OCI-LY1 (cell line): ENCODE measurements at regions not wholly inside any gene's neighbourhood (a gene's known extent, or its start where the extent isn't known, plus 50 kb on each side); places are given as distances from the start of the nearest gene placed in this dataset.

Source experiments
- H2AFZ ChIP-seq: fragments of 200-600 bp; sonication (generic), shearing (Covaris generic); 2 replicates; pipeline ENCODE4 v1.6.0; 2014; ENCODE audit warnings: antibody characterized with exemption, mild to moderate bottlenecking, low read length
- H3F3A ChIP-seq: fragments of 200-600 bp; sonication (generic), shearing (Covaris generic); 2 replicates; pipeline ENCODE4 v1.6.0; 2014; ENCODE audit warnings: mild to moderate bottlenecking, antibody characterized with exemption, low read length, moderate library complexity; ENCODE audit not compliant: insufficient read depth
- H3K27ac ChIP-seq: fragments of 200-600 bp; sonication (generic); 2 replicates; pipeline ENCODE4 v1.5.1; 2014; ENCODE audit warnings: low read length, mixed run types, mild to moderate bottlenecking, low read depth; ENCODE audit not compliant: poor library complexity, severe bottlenecking
- H3K27me3 ChIP-seq: fragments of 200-600 bp; sonication (generic); 2 replicates; pipeline ENCODE4 v1.6.0; 2014; ENCODE audit warnings: antibody characterized with exemption, mild to moderate bottlenecking, low read length, moderate library complexity; ENCODE audit not compliant: insufficient read depth
- H3K36me3 ChIP-seq: fragments of 200-600 bp; sonication (generic); 2 replicates; pipeline ENCODE4 v1.6.1; 2014; ENCODE audit warnings: mild to moderate bottlenecking, antibody characterized with exemption, low read length, moderate library complexity, mixed read lengths; ENCODE audit not compliant: insufficient read depth
- H3K4me1 ChIP-seq: fragments of 200-600 bp; sonication (generic); 2 replicates; pipeline ENCODE4 v1.5.1; 2014; ENCODE audit warnings: mild to moderate bottlenecking, low read length, moderate library complexity; ENCODE audit not compliant: insufficient read depth, severe bottlenecking
- H3K4me2 ChIP-seq: fragments of 200-600 bp; sonication (generic), shearing (Covaris generic); 2 replicates; pipeline ENCODE4 v1.6.1; 2014; ENCODE audit warnings: low read length
- H3K4me3 ChIP-seq: fragments of 200-600 bp; sonication (generic); 2 replicates; pipeline ENCODE4 v1.5.1; 2014; ENCODE audit warnings: low read length, low read depth, mild to moderate bottlenecking, mixed read lengths; ENCODE audit not compliant: poor library complexity, severe bottlenecking
- H3K79me2 ChIP-seq: fragments of 200-600 bp; shearing (Covaris generic); 2 replicates; pipeline ENCODE4 v1.6.1; 2016; ENCODE audit warnings: mixed run types, low read length, mixed read lengths; ENCODE audit not compliant: insufficient read depth
- H3K9ac ChIP-seq: fragments of 200-600 bp; sonication (generic), shearing (Covaris generic); 2 replicates; pipeline ENCODE4 v1.6.1; 2014; ENCODE audit warnings: mild to moderate bottlenecking, low read length, mixed read lengths
- H3K9me2 ChIP-seq: fragments of 200-600 bp; sonication (generic), shearing (Covaris generic); 2 replicates; pipeline ENCODE4 v1.6.1; 2014; ENCODE audit warnings: low read depth, mild to moderate bottlenecking, low read length, mixed read lengths
- H3K9me3 ChIP-seq: fragments of 200-600 bp; shearing (Covaris generic); 2 replicates; pipeline ENCODE4 v1.6.1; 2014; ENCODE audit warnings: low read length, mixed read lengths
- H4K20me1 ChIP-seq: fragments of 200-600 bp; sonication (generic), shearing (Covaris generic); 2 replicates; pipeline ENCODE4 v1.6.0; 2016; ENCODE audit warnings: mild to moderate bottlenecking, low read length; ENCODE audit not compliant: insufficient read depth
- EZH2 ChIP-seq: fragments of 200-600 bp; sonication (generic), shearing (Covaris generic); IDR thresholded peaks from 2 replicates; pipeline ENCODE4 v1.8.0; 2017; ENCODE audit warnings: borderline replicate concordance, mixed run types, mild to moderate bottlenecking, antibody characterized with exemption, low read length, moderate library complexity, mixed read lengths
- TF ChIP-seq, protein P1 (sequence below): fragments of 200-600 bp; sonication (generic), shearing (Covaris generic); IDR thresholded peaks from 2 replicates; pipeline ENCODE4 v1.5.1; 2017; ENCODE audit warnings: mild to moderate bottlenecking, antibody characterized with exemption, low read length, moderate library complexity, mixed read lengths

DNA sequence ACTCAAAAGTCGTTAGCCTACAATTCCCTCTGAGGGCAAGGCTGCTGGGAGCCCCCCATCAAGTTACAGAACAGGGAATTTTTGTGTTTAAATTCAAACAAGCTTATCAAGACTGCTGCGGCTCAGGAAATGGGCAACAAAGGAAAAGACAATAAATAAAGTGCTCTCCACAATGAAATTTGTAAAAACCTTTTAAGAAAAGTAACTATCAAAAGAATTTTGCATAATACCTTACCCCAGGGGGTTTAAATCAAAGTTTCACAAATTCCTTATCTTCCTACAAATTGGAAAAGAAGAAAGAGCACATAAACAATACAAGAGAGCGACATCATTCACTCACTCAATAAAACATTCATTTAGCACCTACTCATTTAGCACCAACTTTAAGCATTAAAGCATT is 97.9 kb upstream of the CCDC160 start:
- Histone ChIP-seq H3K36me3 (no peaks in the 10 kb centered on the region), H3K4me1 (no peaks in the 10 kb centered on the region), H3K27ac (no peak overlapping the region), H3K4me3 (no peak overlapping the region), H3K4me2 (no peak overlapping the region), H3K9ac (no peak overlapping the region), H3K9me3 (no peaks in the 10 kb centered on the region), H3K79me2 (no peaks in the 10 kb centered on the region), H3F3A (no peaks in the 10 kb centered on the region), H4K20me1 (no peaks in the 10 kb centered on the region), H3K9me2 (no peaks in the 10 kb centered on the region), H3K27me3 (no peaks in the 10 kb centered on the region), H2AFZ (no peak overlapping the region)
- TF ChIP-seq EZH2: no peak
- TF ChIP-seq, protein P1, sequence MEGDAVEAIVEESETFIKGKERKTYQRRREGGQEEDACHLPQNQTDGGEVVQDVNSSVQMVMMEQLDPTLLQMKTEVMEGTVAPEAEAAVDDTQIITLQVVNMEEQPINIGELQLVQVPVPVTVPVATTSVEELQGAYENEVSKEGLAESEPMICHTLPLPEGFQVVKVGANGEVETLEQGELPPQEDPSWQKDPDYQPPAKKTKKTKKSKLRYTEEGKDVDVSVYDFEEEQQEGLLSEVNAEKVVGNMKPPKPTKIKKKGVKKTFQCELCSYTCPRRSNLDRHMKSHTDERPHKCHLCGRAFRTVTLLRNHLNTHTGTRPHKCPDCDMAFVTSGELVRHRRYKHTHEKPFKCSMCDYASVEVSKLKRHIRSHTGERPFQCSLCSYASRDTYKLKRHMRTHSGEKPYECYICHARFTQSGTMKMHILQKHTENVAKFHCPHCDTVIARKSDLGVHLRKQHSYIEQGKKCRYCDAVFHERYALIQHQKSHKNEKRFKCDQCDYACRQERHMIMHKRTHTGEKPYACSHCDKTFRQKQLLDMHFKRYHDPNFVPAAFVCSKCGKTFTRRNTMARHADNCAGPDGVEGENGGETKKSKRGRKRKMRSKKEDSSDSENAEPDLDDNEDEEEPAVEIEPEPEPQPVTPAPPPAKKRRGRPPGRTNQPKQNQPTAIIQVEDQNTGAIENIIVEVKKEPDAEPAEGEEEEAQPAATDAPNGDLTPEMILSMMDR: no peak

DNA sequence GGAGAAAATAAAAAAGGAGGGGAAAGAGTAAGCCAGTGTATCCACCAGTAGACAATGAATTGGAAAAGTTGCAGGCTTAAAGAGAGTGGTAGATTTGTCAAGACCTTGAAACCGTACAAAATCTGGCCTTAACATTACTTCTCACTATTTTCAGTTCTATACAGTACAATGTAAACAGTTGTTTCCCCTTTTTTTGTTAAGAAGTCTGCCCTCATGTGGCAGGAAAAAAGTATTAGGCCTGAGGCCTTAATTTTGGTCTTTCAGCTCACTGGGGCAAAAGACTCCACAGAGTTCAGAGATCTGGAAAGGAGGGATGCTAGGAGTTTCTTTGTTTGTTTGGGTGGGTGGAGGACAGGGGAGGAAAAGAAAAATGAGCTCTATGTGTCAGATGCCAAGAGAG is 92.8 kb upstream of the CCDC160 start:
- Histone ChIP-seq H3F3A (no peaks in the 10 kb centered on the region), H3K27me3 (no peaks in the 10 kb centered on the region), H3K4me2 (no peak overlapping the region), H3K9me3 (no peaks in the 10 kb centered on the region), H4K20me1 (no peaks in the 10 kb centered on the region), H3K9me2 (no peaks in the 10 kb centered on the region), H3K4me1 (no peaks in the 10 kb centered on the region), H3K9ac (no peak overlapping the region), H3K79me2 (no peaks in the 10 kb centered on the region), H2AFZ (no peak overlapping the region), H3K27ac (no peak overlapping the region), H3K4me3 (no peak overlapping the region), H3K36me3 (no peaks in the 10 kb centered on the region)
- TF ChIP-seq, protein P1: peak; percentile 41
- TF ChIP-seq EZH2: no peak

DNA sequence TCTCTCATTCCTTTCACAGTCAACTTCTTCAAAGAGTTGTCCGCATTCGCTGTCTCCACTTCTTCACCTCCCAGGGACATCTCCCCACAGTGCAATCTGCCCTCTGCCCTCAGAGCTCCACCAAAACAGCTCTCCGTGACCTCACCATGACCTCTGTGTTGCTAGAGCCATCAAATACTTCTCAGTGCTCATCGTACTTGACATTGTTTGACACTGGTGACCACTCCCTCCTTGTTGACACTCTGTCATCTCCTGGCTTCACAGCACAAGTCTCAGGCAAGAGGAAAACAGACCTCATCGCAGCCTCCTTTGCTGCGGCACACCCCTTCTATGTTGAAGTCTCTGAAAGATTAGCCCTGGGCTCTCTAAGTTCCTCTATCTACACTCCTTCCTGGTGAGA is 90.5 kb upstream of the CCDC160 start:
- no peaks in the 10 kb centered on the region for H3K9me2 ChIP-seq
- no peak overlapping the region for H3K9ac ChIP-seq
- no peaks in the 10 kb centered on the region for H3F3A ChIP-seq
- no peaks in the 10 kb centered on the region for H3K4me1 ChIP-seq
- no peak overlapping the region for H3K4me2 ChIP-seq
- no peaks in the 10 kb centered on the region for H3K27me3 ChIP-seq
- no peaks in the 10 kb centered on the region for H3K36me3 ChIP-seq
- H3K9me3 ChIP-seq: no peaks in the 10 kb centered on the region
- no peaks in the 10 kb centered on the region for H4K20me1 ChIP-seq
- H3K79me2 ChIP-seq: no peaks in the 10 kb centered on the region
- H2AFZ ChIP-seq: no peak overlapping the region
- TF ChIP-seq EZH2: no peak
- TF ChIP-seq, protein P1: no peak
- no peak overlapping the region for H3K27ac ChIP-seq
- no peak overlapping the region for H3K4me3 ChIP-seq
